T-helper 9 cell (primary cell): ENCODE measurements at regions not wholly inside any gene's neighbourhood (a gene's known extent, or its start where the extent isn't known, plus 50 kb on each side); places are given as distances from the start of the nearest gene placed in this dataset.
"Not testable (repeated sequence)": the region's sequence is repeated elsewhere in the genome, so short reads cannot be mapped to it uniquely, and the experiment has no call there.

Experiments
- DNase-seq: peaks from one replicate; pipeline ENCODE4 v3.0.0-alpha.2; 2020

- not testable (repeated sequence) for DNase-seq
Observed at GRCh38 chr20:26373066-26373465, 676.4 kb upstream of the ZNF337 start.

DNA sequence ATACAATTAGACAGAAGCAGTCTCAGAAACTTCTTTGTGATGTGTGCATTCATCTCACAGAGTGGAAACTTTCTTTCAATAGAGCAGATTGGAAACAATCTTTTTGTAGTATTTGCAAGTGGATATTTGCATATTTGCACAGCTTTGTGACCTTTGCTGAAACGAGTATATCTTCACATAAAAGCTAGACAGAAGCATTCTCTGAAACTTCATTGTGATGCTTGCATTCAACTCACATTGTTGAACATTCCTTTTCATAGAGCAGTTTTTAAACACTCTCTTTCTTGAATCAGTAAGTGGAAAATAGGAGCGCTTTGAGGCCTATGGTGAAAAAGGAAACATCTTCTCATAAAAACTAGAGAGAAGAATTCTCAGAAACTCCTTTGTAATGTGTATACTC, 657.9 kb upstream of the ZNF337 start:
- DNase-seq = no peak

GRCh38 chr20:26347396-26347795, 650.7 kb upstream of the ZNF337 start:
- no peak for DNase-seq

DNA sequence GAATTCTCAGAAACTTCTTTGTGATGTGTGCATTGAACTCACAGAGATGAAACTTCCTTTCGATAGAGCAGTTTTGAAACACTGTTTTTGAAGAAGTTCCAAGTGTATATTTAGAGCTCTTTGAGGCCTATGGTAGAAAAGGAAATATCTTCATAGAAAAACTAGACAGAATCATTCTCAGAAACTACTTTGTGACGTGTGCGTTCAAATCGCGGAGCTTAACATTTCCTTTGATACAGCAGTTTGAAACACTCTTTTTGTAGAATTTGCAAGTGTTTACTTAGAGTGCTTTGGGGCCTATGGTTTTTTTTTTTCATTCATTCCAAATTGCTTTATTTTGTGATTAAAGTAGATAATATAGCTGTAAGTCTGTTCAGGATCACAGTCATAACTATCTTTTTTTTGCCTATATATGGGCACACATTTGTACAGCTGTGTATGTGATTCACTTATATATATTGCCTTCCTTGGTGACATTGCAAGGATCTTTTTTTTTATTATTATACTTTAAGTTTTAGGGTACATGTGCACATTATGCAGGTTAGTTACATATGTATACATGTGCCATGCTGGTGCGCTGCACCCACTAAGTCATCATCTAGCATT, 643.9 kb upstream of the ZNF337 start:
- not testable (repeated sequence) for DNase-seq

DNA sequence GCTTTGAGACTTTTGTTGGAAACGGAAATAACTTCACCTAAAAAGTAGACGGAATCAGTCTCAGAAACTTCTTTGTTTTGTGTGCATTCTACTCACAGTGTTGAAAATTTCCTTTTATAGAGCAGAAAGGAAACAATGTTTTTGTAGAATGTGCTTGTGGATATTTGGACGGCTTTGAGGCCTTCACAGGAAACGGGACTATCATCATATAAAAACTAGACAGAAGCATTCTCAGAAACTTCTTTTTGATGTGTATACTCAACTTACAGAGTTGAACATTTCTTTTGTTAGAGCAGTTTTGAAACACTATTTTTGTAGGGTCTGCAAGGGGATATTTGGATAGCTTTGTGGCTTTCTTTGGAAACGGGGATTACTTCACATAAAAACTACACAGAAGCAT, 627.5 kb upstream of the ZNF337 start:
- no peak for DNase-seq

DNA sequence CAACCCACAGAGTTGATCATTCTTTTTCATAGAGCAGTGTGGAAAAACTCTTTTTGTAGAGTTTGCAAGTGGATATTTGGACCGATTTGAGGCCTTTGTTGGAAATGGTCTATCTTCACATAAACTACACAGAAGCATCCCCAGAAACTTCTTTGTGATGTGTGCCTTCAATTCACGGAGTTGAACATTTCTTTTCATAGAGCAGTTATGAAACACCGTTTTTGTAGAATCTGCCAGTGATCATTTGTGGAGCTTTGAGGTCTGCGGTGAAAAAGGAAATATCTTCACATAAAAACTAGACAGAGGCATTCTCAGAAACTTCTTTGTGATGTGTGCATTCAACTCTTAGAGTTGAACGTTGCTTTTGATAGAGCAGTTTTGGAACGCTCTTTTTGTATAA, 618.4 kb upstream of the ZNF337 start:
- DNase-seq = no peak

GRCh38 chr20:26309720-26310119, 613.1 kb upstream of the ZNF337 start:
- not testable (repeated sequence) for DNase-seq

- DNase-seq = no peak
Observed at GRCh38 chr20:26308961-26309360, 612.3 kb upstream of the ZNF337 start.

GRCh38 chr20:26295006-26295405, 598.4 kb upstream of the ZNF337 start:
- DNase-seq = no peak

GRCh38 chr20:26288379-26289061, 591.9 kb upstream of the ZNF337 start:
- DNase-seq = not testable (repeated sequence)

DNA sequence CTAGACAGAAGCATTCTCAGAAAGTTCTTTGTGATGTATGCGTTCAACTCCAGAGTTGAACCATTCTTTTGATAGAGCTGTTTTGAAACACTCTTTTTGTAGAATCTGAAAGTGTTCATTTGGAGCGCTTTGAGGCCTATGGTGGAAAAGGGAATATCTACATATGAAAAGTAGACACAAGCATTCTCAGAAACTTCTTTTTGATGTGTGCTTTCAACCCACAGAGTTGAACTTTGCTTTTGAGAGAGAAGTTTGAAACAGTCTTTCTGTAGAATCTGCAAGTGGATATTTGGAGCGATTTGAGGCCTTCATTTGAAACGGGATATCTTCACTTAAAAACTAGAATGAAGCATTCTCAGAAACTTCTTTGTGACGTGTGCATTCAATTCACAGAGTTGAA, 582.6 kb upstream of the ZNF337 start:
- DNase-seq = no peak

- no peak for DNase-seq
Observed at GRCh38 chr20:26277339-26277738, 580.7 kb upstream of the ZNF337 start.

DNA sequence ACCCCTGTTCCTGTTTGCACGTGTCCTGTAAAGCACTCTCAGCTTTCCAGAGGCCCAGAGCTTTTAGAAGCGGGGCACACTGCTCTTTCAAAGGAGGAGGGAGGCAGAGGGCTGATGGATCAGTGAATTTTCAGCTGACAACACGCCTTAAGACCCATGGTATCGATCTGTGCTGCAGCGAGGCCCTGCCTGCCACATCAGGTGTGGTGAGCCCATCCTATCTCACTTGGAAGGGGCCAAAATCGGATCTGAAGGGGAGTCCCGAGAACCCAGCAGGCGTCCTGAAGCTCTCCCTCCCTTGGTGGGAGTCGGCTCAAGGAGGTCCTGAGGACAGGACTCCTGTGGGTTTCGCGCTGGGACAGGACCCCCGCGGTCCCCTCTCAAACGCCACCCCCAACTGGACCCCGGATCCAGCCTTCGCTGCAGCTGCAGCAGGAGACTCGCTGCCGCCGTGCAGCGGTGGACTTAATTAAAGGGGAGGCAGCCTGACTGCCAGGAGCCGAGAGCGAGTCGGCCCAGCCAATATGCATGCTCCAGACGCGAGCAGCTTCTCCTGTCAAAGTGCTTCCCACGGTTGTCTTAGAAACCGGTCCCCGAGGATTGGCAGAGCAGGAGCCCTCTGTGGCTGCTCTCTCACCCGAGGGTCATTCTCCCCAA, 580.0 kb upstream of the ZNF337 start:
- DNase-seq = no peak

GRCh38 chr20:26268762-26269161, 572.1 kb upstream of the ZNF337 start:
- DNase-seq = not testable (repeated sequence)

DNA sequence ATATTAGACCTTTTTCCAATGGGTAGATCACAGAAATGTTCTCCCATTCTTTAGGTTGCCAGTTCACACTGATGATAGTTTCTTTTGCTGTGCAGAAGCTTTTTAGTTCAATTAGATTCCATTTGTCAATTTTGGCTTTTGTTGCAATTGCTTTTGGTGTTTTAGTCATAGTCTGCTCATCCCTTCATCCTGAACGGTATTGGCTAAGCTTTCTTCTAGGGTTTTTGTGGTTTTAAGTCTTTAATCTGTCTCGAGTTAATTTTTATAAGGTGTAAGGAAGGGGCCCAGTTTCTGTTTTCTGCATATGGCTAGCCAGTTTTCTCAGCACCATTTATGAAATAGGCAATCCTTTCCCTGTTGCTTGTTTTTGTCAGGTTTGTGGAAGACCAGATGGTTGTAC, 564.3 kb upstream of the ZNF337 start:
- DNase-seq = not testable (repeated sequence)

DNA sequence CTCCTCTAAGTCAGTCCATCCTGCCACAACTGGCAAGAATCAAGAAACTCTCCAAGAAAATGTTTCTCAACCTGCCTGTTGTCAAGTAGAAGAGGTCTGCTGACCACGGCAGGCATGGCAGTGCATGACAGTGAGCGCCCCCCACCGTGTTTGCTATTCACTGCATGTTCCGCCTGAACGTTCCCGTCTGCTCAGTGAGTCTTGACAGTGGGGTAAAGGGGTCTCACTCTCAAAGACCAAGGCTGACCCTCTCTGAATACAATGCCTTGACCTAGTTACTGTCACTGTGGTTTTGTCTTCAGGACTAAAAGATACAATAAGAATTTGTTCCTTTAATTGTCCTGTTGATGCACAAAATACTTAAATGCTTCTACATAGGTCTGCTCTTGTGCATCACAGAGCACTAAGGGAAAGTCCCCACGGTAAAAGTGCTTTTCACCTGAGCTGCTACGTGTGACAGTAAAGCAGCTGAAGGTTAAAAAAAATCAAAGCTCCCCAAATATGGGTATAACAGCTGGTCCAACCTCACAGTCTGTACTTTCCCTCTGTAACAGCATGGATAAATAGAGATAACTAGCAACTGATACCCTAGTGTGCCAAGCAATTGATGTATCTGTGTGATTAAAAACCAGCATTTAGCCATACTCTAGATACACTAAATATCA, 555.8 kb upstream of the ZNF337 start:
- DNase-seq = not testable (repeated sequence)

DNA sequence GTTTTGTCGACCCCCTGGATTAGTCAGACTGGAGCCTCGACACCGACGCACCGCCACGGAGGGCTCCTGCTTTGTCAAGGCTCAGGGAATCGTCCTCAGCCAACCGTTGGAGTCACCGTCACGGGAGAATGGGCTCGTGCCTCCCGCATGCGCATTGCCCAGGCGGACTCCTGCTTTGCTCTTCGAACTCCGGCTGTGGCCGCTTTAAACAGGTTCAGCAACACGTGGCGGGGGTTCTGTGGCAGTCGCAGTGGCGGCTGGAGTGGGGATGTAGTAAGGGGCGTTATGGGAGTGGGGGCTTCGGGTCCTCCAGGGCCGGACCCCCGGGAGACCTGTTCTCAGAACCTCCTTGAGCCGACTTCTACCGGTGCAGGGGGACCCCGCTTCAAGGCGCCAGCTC, 554.7 kb upstream of the ZNF337 start:
- not testable (repeated sequence) for DNase-seq

DNA sequence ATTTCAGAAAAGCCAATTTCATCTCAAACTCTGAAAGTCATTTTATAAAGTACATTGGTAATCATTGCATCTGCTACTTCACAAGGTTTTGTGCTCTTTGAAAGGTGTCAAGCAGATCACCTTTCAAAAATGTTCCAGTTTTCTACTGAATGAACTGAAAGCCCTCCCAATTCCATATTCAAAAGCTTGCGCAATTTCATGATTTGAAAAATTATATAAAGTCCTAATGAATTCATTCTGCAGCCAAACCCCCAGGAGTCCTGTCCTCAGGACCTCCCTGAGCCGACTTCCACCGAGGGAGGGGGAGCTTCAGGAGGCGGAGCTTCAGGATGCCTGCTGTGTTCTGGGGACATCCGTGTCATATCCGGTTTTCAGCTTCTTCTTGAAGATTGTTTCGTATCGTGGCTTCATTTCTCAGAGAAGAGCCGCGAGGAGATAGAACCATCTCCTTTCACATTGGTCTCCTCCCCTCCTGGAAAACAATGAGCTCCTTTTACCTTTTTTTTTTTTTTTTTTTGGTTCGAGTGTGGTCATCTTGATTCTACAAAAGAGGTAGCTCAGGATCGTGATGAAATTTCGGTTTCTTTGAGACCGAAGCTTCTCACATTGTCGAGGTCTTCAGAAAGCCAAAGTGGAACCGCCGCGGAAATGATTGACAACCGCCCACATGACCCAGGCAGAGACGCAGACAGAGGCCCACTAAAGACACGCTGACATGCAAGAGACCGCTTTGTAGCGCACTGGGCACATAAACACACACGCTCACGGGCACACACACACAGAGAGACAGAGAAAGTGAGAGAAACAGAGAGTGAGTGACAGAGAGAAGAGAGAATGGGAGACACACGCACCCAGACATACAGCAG, 553.8 kb upstream of the ZNF337 start:
- DNase-seq = not testable (repeated sequence)

GRCh38 chr20:26243731-26244130, 547.1 kb upstream of the ZNF337 start:
- DNase-seq = no peak

- DNase-seq = not testable (repeated sequence)
Observed at GRCh38 chr20:26220609-26221008, 524.0 kb upstream of the ZNF337 start.

GRCh38 chr20:26219546-26219945, 522.9 kb upstream of the ZNF337 start:
- DNase-seq = not testable (repeated sequence)

GRCh38 chr20:26218301-26218700, 521.6 kb upstream of the ZNF337 start:
- DNase-seq = no peak

DNA sequence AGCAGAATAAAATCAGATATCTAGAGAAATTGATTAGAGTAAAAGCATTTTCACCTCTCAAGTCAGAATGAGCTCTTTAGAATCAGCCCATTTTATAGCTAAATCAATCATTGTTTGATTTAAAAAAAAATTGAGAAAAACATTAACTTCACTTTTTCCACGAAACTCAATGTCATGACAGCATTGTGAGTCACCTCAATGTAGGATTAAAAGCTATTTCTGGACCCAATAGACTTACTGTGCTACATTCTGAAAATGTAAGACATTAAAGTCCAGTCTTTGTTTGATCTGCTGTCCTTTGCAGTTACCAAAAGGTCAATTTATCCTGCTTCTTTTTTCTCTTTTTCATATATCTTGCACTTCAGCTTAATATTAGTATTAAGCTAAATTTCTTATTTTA, 519.4 kb upstream of the ZNF337 start:
- DNase-seq = no peak
